DMS53 (cell line): ENCODE measurements at regions not wholly inside any gene's neighbourhood (a gene's known extent, or its start where the extent isn't known, plus 50 kb on each side); places are given as distances from the start of the nearest gene placed in this dataset.

Source experiments
- DNase-seq: peaks from one replicate; lab custom pipeline; 2025; lab: John Stamatoyannopoulos, UW

DNA sequence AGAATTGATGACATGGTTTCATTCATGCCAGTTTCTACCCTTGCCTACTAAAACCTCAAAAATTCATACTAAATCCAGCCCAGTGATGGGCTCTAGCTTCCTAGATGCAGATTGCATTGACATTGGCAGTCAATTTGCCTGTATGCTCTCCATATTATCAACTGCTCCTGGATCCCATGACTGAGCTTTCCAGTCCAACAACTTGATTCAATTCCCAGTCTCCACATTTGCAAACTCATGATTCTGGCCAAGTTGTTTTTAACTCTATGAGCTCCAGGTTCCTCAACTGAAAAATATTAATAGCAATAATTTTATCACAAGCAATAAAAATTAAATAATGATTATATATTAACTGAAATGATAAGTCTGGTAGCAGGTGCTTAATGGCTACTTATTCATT lies 51.0 kb upstream of the DSC1 start:
- DNase-seq: no peak

DNA sequence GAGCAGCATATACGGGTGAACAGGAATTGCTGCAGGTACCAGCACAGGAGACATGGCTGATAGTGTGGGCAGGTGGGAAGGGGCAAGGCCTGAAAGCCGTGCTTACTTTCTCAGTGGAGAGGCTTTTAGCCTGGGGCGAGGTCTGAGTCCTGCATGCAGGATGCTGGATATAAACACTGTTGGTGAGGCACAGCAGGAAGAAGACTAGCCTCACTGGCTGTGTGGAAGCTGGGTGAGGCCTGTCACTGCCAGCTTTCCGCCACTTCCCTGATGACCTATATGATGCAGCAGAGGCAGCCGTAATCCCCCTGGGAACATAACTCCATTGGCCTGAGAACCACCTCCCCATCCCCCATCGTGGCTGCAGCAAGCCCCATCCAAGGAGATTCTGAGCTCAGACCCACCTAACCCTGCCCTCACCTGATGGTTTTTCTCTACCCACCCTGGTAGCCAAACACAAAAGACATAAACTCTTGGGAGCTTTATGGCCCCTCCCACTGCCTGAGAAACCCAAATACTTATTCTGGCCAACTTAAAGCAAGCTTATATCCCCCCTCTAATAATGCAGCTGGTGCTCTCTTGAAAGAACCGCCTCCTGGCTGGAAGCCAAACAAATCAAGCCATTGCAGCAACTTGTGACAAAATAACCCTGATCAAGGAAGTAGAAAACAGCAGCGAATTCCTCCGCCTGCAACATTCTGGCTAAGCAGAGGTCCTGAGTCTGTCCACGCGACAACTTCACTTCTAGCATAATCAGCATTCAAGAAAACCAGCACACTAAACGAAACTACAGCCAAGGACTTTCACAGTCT lies 54.6 kb upstream of the DSC1 start:
- DNase-seq: no peak

DNA sequence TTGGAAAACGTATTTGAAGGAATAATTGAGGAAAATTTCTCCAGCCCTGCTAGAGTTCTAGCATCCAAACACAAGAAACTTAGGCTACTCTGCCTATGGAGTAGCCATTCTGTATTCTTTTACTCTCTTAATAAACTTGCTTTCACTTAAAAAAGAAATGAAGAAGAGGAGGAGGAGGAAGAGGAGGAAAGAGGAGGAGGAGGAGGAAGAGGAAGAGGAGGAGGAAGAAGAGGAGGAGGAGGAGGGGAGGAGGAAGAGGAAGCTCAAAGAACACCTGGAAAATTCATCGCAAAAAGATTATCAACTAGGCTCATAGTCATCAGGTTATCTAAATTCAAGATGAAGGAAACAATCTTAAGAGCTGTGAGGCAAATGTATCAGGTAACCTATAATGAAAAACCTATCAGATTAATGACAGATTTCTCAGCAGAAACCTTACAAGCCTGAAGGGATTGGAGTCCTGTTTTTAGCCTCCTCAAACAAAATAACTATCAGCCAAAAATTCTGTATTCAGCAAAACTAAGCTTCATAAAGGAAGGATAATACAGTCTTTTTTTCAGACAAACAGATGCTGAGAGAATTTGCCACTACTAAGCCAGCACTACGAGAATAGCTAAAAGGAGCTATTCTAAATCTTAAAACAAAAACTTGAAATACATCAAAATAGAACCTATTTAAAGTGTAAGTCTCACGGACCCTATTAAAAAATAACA lies 56.2 kb upstream of the DSC1 start:
- no peak for DNase-seq

DNA sequence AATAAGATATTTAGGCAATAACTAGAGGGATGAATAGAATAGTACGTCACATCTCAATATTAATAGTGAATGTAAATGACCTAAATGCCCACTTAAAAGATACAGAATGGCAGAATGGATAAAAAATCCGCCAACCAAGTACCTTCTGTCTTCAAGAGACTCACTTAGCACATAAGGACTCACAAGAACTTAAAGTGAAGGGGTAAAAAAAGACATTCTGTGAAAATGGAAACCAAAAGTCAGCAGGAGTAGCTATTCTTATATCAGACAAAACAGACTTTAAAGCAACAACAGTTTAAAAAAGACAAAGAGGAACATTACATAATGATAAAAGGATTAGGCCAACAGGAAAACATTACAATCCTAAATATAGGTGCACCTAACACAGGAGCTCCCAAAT lies 56.7 kb upstream of the DSC1 start:
- no peak for DNase-seq

DNA sequence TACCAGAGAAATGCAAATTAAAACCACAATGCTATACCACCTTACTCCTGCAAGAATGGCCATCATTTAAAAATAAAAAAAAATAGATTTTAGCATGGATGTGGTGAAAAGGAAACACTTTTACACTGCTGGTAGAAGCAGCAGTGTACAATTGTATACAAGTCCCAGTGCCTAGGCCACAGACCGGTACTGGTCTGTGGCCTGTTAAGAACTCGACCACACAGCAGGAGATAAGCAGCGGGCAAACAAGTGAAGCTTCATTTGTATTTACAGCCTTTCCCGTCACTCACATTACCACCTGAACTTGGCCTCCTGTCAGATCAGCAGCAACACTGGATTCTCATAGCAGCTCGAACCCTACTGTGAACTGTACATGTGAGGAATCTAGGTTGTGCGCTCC lies 60.7 kb upstream of the DSC1 start:
- DNase-seq: no peak

DNA sequence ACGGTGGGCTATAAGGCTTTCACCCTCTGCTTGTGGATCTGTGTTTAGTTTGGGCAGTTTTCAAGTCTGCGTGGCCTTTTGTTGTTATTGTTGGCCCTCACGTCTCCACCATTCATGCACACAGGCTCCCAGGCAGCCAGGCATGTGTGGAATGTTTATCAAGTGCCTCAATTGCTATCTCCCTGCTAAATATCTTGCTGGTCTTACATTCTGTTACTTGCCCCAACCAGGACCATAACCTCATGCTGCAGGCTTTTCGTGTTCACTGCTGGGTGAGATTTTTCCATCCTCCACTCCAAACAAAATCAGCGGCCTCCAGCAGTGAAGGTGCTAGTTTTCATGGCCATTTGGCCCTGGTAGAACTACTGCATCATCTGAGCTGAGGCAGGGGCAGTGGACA lies 63.0 kb upstream of the DSC1 start:
- no peak for DNase-seq

DNA sequence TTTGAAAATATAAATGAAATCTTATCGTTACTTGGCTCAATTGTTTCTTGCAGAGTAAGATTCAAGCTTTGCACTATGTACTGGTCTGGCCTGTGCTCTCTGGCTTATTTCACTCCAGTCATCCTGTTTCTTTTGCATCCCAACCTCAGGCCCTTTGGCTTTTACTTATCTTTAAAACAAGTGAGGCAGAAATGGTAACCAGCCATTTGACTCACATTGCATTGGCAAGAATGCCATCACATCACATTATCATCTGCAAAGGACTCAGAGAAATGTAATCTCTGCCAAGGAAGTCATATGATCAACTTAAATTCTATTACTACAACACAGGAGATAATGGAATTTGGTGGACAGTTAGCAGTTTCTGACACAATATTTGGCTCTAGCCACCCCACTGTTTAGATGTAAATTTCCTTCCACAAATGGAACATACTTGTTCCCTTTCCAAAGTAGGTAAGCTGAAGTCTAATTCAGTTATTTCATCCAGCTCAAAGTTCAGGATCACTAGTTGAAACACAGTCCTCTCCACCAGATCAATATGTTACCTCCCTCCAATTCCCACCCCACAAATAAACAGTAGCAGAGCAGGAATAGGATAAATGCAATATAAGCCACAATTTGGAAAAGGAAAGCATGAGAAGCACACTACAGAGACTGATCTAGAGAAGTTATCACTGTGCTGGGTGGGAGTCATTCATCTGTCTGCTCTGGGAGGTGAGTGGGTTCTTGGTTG lies 65.0 kb upstream of the DSC1 start:
- DNase-seq: no peak

DNA sequence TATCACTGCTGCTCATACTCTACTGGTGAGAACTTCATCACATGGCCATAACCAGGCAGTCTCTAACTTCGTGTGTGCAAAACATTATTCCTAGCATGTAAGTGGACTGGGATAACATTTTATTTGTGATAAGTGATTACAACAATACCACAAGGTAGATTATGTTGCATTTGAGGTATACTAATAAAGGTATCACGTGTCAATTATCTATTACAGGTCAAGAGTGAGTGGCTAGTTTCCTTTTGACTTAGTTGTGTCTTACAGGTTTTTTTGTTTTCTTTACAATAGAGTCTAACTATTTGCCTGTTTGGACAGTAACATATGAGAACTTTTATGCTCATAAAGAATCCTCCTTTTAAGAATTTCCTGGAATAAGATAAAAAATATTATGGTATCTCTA lies 67.2 kb upstream of the DSC1 start:
- DNase-seq: no peak

DNA sequence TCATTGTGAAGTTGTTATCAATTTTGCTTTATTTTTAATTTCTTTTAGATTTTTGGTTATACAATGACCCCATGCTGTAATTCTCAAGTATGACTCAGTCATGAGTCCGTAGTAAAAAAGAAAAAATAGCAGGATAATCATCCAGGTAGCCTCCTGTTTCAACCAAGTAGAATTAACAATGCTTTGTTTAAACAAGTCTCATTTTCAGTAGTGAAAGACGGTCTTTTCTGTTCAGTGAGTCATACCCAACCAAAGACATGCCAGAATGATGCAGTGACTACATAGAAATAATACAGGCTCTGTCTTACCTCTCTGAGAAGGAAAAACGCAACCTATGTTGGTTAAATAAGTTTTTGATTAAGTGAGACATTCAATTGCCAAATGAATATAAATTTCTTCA lies 67.8 kb upstream of the DSC1 start:
- DNase-seq: peak; percentile 72

DNA sequence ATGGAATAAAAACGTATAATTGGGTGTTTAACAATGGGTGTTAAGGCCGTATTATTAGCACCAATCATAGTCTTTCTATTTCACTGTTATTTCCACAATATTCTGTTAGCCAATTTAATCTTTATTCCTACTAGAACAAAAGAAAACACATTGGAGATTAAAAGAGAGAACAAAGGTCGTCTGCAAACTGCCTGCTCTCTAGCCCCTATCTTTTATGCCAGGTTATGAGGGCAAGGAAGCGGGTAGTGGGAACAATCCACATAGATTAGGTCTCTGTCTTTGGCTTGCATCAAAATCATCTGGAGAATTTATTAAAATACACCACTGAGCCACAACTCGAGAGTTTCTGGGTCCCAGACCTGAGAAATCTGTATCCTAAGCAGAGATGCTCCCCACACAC lies 69.4 kb upstream of the DSC1 start:
- no peak for DNase-seq

DNA sequence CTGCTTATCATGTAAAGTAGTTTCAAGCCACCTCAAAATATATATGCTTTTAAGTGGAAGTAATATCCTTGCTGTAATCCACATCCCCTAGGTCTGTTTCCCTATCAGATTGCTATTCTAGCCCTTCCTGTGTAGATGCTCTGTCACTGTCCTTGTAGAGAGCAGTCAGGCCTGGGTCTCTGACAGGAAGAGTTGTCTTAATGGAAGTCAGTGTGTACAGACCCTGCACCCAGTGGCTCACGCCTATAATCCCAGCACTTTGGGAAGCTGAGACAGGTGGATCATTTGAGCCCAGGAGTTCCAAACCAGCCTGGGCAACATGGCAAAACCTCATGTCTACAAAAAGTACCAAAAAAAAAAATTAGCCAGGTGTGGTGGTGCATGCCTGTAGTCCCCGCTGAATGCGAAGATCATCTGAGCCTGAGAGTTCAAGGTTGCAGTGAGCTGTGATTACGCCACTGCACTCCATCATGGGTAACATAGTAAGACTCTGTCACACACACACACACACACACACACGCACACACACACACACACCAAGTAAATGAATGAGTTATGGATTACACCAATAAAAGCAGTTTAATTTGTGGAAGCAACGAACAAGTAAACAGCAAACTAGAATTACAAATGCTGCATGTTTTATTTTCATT lies 70.2 kb upstream of the DSC1 start:
- DNase-seq: no peak

DNA sequence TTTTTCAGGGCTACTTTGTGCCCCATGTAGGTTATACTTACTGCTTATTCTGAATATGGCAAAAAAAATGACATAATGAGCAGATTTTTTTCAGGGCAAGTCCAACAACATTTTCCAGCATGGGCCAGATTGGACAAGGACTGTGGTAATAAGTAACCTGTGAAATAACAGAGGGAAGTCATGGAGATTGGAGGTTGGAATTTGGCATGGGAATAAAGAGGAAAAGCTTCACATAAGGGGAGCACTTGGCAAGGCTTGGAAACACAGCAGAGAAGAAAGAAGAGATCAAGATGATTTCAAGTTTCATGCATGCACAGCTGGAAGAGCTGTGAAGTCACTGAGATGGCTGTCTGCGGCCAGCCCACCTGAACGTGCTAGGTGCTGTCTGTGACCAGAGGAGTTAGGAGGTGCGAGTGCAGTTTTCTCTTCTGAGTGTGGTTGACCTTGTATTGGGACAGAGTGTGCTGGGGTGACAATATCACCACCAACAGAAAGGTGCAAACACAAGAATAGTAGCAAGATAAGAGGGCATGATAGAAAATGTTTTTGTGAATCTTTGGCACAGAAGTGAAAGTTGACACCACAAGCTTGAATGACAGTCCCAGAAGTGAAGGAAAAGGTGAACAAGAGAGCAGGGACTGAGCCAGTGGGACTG lies 71.1 kb upstream of the DSC1 start:
- peak; percentile 8 for DNase-seq

DNA sequence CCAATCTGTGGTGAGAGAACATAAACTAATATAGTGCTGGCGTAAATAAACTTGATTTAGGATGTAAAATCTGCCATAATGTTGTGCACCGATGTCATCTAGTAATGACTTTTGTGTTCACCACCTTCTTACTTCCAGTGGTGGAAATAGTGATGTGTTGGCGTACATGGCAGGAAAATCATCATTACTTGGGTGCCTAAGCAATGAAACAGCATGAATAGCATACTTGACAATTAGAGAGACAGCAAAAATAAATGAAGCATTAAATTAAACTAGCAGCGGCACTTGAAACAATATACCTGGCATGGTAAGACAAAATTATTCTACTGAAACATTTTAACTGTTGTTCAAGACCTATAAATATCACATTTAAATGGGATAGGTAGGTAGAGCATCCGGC lies 73.2 kb upstream of the DSC1 start:
- DNase-seq: no peak

DNA sequence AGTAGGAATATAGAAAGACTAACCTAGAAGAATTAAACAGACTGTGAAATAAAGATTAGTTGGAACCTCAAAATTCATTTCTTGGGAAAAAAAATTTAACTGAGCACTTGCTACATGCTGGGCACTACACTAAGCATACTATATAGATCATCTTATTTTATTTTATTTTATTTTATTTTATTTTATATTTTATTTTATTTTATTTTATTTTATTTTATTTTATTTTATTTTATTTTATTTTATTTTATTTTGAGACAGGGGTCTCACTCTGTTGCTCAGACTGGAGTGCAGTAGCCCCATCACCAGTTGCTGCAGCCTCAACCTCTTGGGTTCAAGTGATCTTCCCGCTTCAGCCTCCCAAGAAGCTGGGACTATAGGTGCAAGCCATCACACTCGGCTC lies 74.5 kb upstream of the DSC1 start:
- no peak for DNase-seq

DNA sequence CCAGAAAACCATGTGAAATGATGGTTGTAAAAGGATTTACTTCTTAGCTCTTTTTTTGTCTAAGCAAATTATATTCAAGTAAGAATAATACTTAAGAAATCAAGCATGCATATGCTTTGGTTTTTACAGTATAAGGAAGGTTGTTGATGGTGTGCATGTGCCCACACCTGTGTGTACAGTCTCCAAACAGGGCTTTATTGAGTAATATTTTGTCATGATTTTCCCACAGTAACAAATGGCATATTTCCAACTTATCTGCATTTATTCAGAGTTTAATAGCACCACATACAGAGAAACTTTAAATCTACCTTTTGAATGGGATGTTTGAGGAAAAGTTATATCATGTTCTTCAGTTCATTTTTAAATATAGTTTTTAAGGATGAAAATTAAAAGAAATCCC lies 76.5 kb upstream of the DSG1 start:
- DNase-seq: no peak

DNA sequence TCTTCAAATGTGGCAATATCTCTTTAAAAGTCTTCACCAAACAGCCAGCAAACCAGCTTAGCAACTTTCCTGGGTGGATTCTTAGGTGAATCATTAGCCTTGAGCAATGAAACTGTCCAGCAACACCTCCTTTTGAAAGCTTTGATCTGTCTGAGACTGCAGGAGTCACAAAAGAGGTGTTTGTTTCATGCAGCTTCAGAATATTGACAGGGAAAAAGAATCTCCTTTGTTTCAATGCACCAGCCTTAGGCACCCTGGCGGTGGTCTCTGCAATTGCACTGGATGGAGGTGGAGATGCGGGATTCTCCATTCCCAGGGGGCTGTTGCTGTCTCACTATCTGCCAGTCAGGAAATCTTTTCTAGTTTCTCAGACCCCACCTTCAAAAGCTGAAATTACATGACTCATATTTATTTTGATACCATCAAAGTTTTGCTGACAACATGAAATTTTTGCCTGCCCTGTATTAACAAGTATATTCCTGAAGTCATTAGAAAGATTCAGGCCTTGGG lies 76.0 kb upstream of the DSG1 start:
- peak; percentile 89 for DNase-seq

DNA sequence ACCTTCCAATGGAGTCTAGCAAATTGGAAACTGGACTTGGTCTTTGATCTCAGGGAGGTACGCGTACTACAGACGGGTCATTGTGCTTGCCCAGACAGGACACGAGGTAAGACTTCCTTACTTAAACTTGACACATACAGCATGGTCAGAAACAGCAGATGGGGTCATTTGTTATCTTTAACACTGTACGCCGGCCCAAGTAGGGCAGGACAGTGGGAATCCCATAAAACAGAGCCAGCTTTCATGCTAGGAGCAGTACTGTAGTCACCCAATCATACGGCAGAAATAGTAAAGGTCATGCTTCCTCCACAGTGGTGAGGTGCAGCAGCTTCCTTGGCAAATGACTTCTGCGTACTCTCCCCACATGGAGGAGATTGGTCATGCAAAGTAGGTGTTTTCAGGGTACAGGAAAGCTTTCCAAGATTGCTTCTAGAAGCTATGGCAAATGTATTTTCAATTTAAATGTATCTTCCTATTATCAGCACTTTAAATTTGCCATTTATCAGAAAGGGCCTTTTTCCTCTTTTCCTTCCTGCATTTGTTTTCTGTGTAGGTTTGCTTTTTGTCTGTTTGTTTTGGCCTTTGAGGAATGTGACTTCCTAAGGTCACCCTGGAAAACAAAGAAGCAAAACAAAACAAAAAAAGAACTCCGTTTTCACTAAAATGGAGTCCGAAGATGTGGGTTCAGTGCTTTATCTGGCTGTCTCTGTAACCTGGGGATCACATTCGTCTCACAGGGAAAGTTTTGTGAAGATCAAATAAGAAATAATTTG lies 74.0 kb upstream of the DSG1 start:
- no peak for DNase-seq

DNA sequence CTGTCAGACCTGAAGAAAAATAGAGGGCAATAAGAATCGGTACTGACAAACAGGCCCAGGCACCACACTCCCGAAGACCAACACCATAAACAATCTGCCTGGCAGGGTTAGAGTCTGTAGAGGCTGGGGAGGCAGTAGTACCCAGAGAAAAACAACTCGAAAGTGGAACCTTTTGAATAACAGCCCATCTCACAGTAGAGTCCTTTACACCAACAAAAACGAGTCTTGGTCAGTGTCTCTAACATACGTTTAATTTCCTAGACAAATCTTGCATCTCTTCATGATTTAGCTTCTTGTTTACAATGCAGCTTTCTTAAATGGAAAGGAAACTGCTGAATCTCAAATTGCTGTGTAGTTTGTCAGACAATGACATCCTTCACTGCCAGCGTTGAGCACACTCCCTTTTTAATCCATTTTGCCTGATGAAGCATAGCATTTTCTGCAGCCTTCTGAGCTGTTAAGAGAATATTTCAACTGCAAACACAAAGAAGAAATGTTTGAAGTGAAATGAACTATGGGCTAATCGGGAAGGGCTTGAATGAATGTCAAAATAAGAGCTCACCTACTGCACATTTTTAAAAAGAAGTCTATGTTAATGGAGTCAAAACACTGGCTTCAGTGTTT lies 73.1 kb upstream of the DSG1 start:
- DNase-seq: no peak

DNA sequence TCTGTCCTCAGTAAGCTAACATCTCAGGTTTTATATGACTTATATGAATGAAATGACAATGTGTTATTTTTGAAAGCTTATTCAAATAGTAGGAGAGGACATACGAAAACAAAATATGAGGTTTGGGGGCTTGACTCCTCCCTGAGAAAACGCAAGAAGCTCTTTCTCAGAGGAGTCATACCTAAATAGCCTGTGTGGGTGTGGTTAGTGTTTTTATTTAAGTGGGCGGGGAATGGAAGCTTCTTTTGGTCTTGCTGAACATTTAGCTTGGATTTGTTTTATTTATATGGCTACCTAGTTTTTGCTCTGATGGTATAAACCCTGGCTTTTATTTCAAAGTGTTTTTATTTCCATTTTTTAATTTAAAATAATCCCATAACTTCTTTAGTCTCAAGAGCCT lies 72.1 kb upstream of the DSG1 start:
- DNase-seq: no peak

DNA sequence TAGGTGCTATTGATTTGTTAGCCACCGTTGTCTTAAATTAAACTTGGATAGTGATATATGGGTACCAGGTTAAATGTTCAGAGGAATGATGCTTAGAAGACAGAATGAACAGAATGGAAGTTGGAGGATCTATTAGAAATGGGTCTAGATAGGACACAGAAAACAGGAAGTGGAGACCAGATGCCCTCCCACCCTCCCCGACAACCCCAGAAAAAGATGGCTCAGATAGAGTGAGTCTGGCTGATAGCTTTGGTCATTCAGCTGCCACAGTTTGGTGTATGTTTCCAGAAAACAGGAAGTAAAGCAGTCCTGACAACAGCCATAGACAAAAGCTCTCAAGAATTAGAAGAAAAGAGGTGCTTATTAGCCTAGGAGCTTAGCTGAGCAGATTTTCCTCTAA lies 71.5 kb upstream of the DSG1 start:
- DNase-seq: no peak
